Neural progenitor cell (in vitro differentiated cells): ENCODE measurements at regions not wholly inside any gene's neighbourhood (a gene's known extent, or its start where the extent isn't known, plus 50 kb on each side); places are given as distances from the start of the nearest gene placed in this dataset.

Experiments
- EZH2phosphoT487 ChIP-seq: fragments of 200-600 bp; sonication (generic); IDR thresholded peaks from 2 replicates; pipeline ENCODE4 v1.6.1; 2017; ENCODE audit warnings: antibody characterized with exemption
- TF ChIP-seq, protein P1 (sequence below): fragments of 200-600 bp; sonication (generic); IDR thresholded peaks from 2 replicates; pipeline ENCODE4 v1.5.1; 2017; ENCODE audit warnings: antibody characterized with exemption, mild to moderate bottlenecking

GRCh38 chr18:24633121-24633520, 172.7 kb downstream of the HRH4 start:
- TF ChIP-seq, protein P1, sequence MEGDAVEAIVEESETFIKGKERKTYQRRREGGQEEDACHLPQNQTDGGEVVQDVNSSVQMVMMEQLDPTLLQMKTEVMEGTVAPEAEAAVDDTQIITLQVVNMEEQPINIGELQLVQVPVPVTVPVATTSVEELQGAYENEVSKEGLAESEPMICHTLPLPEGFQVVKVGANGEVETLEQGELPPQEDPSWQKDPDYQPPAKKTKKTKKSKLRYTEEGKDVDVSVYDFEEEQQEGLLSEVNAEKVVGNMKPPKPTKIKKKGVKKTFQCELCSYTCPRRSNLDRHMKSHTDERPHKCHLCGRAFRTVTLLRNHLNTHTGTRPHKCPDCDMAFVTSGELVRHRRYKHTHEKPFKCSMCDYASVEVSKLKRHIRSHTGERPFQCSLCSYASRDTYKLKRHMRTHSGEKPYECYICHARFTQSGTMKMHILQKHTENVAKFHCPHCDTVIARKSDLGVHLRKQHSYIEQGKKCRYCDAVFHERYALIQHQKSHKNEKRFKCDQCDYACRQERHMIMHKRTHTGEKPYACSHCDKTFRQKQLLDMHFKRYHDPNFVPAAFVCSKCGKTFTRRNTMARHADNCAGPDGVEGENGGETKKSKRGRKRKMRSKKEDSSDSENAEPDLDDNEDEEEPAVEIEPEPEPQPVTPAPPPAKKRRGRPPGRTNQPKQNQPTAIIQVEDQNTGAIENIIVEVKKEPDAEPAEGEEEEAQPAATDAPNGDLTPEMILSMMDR: no peak
- no peak for TF ChIP-seq EZH2phosphoT487
